Suprapubic skin (tissue), 4 donors: ENCODE measurements at regions not wholly inside any gene's neighbourhood (a gene's known extent, or its start where the extent isn't known, plus 50 kb on each side); places are given as distances from the start of the nearest gene placed in this dataset.

Experiments
- EP300 ChIP-seq: sonication (generic); formaldehyde crosslinking; IDR thresholded peaks from one replicate; pipeline ENCODE4 v1.6.1; 2017; ENCODE audit warnings: antibody characterized with exemption
- POLR2A ChIP-seq, 2 donors: fragments of 450-650 bp; IDR thresholded peaks; one replicate each; pipeline ENCODE4 v1.6.1; 2017; ENCODE audit warnings: antibody characterized with exemption in 2 of 2, mild to moderate bottlenecking in 2 of 2, moderate library complexity in 2 of 2
- POLR2AphosphoS5 ChIP-seq, 3 donors: sonication (generic); formaldehyde crosslinking; IDR thresholded peaks; one replicate each; pipeline ENCODE4 v1.6.1; 2017; ENCODE audit warnings: antibody characterized with exemption in 3 of 3
- TF ChIP-seq, protein P1 (sequence below), 2 donors: fragments of 200-600 bp in 1 of 2; fragments of 450-650 bp in 1 of 2; sonication (generic) in 1 of 2; IDR thresholded peaks; one replicate each; pipeline ENCODE4 v1.5.1; 2016 to 2019; ENCODE audit warnings: antibody characterized with exemption in 2 of 2, mild to moderate bottlenecking in 1 of 2, moderate library complexity in 1 of 2

DNA sequence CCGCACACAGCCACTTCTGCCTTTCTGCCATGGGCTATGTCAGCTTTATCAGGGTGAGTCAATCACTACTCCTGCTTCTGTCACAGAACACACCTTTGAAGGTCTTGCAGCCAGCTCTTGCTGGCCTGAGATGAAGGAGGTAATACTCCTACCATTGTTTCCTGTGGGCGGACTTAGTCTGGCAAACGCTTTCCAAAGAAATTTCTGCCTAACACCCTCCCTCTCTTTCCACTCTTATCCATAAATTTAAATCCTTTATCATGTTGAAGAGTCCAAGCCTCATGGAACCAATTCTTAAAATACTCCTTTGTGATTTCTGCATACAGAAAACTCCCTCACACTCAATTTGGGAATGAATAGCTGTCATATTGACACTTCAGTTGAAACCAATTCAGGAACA lies 633.1 kb upstream of the CHRM3 start:
- TF ChIP-seq POLR2A (IDR thresholded peaks at IDR 0.05) (no peak), POLR2AphosphoS5 (IDR thresholded peaks at IDR 0.05) (no peak), EP300 (no peak)
- TF ChIP-seq, protein P1, sequence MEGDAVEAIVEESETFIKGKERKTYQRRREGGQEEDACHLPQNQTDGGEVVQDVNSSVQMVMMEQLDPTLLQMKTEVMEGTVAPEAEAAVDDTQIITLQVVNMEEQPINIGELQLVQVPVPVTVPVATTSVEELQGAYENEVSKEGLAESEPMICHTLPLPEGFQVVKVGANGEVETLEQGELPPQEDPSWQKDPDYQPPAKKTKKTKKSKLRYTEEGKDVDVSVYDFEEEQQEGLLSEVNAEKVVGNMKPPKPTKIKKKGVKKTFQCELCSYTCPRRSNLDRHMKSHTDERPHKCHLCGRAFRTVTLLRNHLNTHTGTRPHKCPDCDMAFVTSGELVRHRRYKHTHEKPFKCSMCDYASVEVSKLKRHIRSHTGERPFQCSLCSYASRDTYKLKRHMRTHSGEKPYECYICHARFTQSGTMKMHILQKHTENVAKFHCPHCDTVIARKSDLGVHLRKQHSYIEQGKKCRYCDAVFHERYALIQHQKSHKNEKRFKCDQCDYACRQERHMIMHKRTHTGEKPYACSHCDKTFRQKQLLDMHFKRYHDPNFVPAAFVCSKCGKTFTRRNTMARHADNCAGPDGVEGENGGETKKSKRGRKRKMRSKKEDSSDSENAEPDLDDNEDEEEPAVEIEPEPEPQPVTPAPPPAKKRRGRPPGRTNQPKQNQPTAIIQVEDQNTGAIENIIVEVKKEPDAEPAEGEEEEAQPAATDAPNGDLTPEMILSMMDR (IDR thresholded peaks at IDR 0.05) = no peak
